ENCODE measurements at regions not wholly inside any gene's neighbourhood (a gene's known extent, or its start where the extent isn't known, plus 50 kb on each side); places are given as distances from the start of the nearest gene placed in this dataset.

DNA sequence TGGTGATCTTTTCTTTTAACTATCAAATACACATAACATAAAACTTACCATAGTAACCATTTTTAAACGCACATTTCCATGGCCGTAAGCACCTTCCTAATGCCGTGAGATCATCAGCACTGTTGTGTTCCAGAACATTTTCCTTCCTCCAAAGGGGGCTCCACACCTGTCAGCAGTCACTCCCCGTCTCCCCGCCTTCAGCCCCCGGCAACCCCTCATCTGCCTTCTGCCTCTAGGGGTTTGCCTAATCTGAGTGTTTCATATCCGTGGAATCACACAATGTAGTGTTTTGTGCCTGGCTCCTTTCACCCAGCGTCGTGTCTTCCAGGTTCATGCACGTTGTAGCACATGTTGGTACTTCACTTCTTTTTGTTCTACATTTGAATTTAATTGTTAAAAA is 350.1 kb upstream of the TNRC6C start:
- POLR2A ChIA-PET: interaction anchor here (0.7 kb wide), 1 partner anchor 9 kb away, joined by 3 read pairs; no protein-coding TSS in a partner anchor
- no TSS peak for BruUV-seq (replicated peaks)

More for the DNA sequence above, 350.1 kb upstream of the TNRC6C start:
- intact Hi-C loops (cut with micrococcal nuclease) (no loop called here), in situ Hi-C loops (cut with MboI) (no loop called here)
- TF ChIP-seq CBX1 (IDR thresholded peaks at IDR 0.05; ENCODE audit: low read depth) (no peak), ZNF77 (CRISPR knock-in tag; IDR thresholded peaks at IDR 0.05) (no peak), IRF2 (CRISPR knock-in tag; IDR thresholded peaks at IDR 0.05) (no peak), MTA3 (IDR thresholded peaks at IDR 0.05; ENCODE audit: borderline replicate concordance) (no peak), MCM3 (IDR thresholded peaks at IDR 0.05) (no peak), TARDBP (IDR thresholded peaks at IDR 0.05) (no peak), TSC22D4 (tag; IDR thresholded peaks at IDR 0.05) (no peak)
- TF ChIP-seq, protein P1, sequence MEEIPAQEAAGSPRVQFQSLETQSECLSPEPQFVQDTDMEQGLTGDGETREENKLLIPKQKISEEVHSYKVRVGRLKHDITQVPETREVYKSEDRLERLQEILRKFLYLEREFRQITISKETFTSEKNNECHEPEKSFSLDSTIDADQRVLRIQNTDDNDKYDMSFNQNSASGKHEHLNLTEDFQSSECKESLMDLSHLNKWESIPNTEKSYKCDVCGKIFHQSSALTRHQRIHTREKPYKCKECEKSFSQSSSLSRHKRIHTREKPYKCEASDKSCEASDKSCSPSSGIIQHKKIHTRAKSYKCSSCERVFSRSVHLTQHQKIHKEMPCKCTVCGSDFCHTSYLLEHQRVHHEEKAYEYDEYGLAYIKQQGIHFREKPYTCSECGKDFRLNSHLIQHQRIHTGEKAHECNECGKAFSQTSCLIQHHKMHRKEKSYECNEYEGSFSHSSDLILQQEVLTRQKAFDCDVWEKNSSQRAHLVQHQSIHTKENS (CRISPR knock-in tag; IDR thresholded peaks at IDR 0.05): no peak
- WGBS (ENCODE audit: insufficient coverage, low coverage, missing lambda C conversion rate): 7% methylated on average over 10 of the region's 10 CpGs
- H3K79me2 ChIP-seq (ENCODE audit: control insufficient read depth, insufficient read depth, low read length): no peaks in the 10 kb centered on the region
- no peaks in the 10 kb centered on the region for H3K36me3 ChIP-seq (ENCODE audit: control insufficient read depth, insufficient read depth, low read length)
- H3K9me1 ChIP-seq (ENCODE audit: control insufficient read depth, insufficient read depth, low read length): peaks cover 2% of the 10 kb centered on the region
- H3K4me3 ChIP-seq: no peak overlapping the region
- H3K4me1 ChIP-seq (replicated peaks in 1 of 2; ENCODE audit: control insufficient read depth in 2 of 2, insufficient read depth in 2 of 2, low read length in 2 of 2): peaks cover 0 to 8% of the 10 kb centered on the region in 2 experiments; a peak in 3 of 5 replicates
- H3K9ac ChIP-seq (ENCODE audit: insufficient read depth in 1 of 2, low read depth in 2 of 2, low read length in 2 of 2): no peak overlapping the region
- CTCF ChIA-PET (ENCODE audit: low intra/inter-chr PET ratio): no interaction called here
- no peak overlapping the region for H3K4me2 ChIP-seq (ENCODE audit: insufficient read depth, low read length)
- FAIRE-seq (no peak), DNase-seq (ENCODE audit: extremely low read depth in 1 of 4, low spot score in 3 of 4) (no peak), ATAC-seq (no peak)
- H4K20me1 ChIP-seq (replicated peaks; ENCODE audit: control insufficient read depth, insufficient read depth, low read length): peaks cover 3% of the 10 kb centered on the region; the same call in 1 of the 2 replicates
- no peak overlapping the region for H3K27ac ChIP-seq (ENCODE audit: extremely low read depth, low read depth, low read length)
- H3K9me3 ChIP-seq (replicated peaks; ENCODE audit: control insufficient read depth, insufficient read depth, low read depth, low read length): no peaks in the 10 kb centered on the region
- no peak overlapping the region for H2AFZ ChIP-seq (ENCODE audit: low read depth, low read length)
- peaks cover 45 to 83% of the 10 kb centered on the region in 2 experiments for H3K27me3 ChIP-seq (ENCODE audit: control insufficient read depth in 2 of 2, insufficient read depth in 2 of 2, low read length in 2 of 2)
